GM21390 (cell line): ENCODE measurements at regions not wholly inside any gene's neighbourhood (a gene's known extent, or its start where the extent isn't known, plus 50 kb on each side); places are given as distances from the start of the nearest gene placed in this dataset.
A peak's percentile ranks its signal among the peaks of the same experiment; 100 is the strongest.

Experiments
- ATAC-seq: cut with Tn5 transposase; IDR thresholded peaks from one replicate; pipeline ENCODE4 v1.9.1; 2021; ENCODE audit not compliant: unreplicated experiment

GRCh38 chr2:217660423-217660822, 342.4 kb downstream of the TNS1 start:
- peak; percentile 51 for ATAC-seq

- ATAC-seq = no peak
Measured at GRCh38 chr2:217658806-217659205, 344.0 kb downstream of the TNS1 start.

DNA sequence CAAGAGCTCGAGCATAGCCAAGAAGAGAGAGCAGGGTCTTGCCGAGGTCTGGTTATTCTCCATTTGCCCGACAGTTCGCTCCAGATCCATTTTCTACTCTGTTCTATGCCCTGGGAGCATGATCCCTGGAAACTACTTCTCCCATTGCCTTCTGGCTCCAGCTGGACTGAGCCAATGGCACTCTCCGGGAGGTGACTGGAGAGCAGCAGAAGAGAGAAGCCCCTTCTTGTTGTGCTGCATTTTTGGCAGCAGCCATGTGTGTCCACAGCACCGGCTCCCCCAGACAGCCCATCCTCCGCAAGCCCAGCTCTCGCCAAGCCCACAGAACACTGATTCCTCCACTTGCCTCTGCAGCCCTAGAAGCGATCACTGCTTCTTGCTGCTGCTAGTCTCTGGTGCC, 345.5 kb downstream of the TNS1 start:
- ATAC-seq = no peak

GRCh38 chr2:217656316-217656715, 346.5 kb downstream of the TNS1 start:
- no peak for ATAC-seq

- ATAC-seq = no peak
Measured at GRCh38 chr2:217655651-217656050, 347.1 kb downstream of the TNS1 start.

GRCh38 chr2:217654168-217654567, 348.6 kb downstream of the TNS1 start:
- ATAC-seq = no peak

DNA sequence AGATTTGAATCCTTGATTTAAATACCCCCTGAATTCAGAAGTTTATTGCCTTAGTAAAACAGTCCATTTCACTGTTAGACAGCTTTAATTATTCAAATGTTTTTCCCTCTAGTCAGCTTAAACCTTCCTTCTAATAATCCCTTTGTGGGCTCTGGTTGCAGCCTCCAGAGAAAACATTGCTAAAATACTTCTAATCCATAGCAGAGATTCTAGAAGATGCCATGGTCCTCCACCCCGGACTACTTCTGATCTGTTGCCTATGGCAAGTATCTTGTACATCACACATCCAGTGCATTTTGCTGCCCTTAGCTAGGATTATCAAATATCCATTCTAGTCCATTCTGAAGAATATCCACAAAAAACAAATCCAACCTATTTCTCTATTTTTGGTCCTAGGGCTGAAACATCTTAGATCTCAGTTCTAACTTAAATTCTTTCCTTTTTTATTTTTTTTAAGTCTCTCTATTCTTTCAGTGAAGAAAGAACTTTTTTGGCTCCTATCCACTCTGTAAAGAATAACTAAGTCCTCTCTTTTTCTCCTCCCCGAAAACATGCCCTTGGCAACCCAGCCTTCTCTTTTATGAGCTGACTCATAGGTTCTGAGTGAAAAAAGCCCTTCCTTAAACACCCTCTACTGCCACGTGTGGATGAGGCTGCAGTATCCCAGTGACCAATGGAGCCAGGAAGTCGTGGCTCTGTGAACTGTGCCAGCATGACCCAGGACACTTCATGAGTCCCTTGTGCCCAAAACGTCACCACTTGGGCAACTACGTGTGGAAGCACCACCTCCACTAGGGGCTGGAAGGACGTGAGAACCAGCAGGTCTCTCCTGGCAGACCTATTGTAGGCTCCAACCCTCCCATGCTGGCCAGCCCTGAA, 349.8 kb downstream of the TNS1 start:
- ATAC-seq = no peak

GRCh38 chr2:217650716-217651360, 352.0 kb downstream of the TNS1 start:
- ATAC-seq = peak; percentile 78

GRCh38 chr2:217650229-217650628, 352.6 kb downstream of the TNS1 start:
- no peak for ATAC-seq

- no peak for ATAC-seq
Measured at GRCh38 chr2:217647925-217648324, 354.9 kb downstream of the TNS1 start.

DNA sequence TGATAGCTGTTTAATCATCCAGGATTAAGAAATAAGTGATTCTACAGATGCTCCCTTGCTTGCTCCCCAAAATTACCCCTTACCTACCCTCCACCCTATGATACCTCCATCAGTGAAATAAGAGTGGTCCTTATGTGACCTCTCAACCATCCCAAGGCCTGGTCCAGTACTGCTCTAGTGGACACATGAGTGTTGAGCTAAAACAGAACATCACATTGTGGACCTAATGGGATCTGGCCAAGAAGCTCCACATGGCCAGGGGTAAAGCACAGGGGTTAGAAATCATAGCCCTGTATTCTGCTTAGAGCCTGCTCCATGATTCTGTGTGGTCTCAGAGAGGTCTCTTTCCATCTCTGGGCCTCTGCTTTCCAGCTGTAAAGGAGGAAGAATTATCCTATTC, 355.6 kb downstream of the TNS1 start:
- no peak for ATAC-seq

GRCh38 chr2:217645896-217646295, 356.9 kb downstream of the TNS1 start:
- no peak for ATAC-seq

DNA sequence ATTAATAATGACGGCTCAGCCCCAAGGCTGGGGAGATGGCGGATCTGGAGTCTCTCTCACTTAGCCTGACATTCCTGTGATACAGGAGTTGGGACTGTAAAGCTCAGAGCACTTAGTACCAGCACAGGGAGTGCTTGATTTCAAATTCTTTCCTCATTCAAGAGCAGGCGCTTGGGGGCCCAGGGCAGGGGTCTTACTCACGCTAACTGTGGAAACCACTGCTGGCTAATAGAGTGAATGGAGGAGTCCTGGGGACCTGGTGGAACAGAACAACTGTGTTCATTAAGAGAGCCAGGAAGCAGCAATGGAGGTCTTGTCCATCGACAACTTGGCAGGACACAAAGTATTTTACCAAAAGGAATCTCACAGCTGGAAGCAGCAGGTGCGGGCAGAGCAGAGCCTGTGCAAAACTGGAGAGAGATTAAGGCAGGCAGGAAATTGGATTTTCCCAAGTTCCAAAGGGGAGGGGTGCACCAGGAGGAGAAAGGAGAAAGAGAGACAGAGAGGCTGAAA, 358.9 kb downstream of the TNS1 start:
- no peak for ATAC-seq

- no peak for ATAC-seq
Measured at GRCh38 chr2:217642944-217643343, 359.9 kb downstream of the TNS1 start.

- no peak for ATAC-seq
Measured at GRCh38 chr2:217641960-217642359, 360.8 kb downstream of the TNS1 start.

- ATAC-seq = no peak
Measured at GRCh38 chr2:217639481-217639880, 363.3 kb downstream of the TNS1 start.

GRCh38 chr2:217638533-217638932, 364.3 kb downstream of the TNS1 start:
- no peak for ATAC-seq

GRCh38 chr2:217638031-217638430, 364.8 kb downstream of the TNS1 start:
- no peak for ATAC-seq

GRCh38 chr2:217636991-217637561, 365.7 kb downstream of the TNS1 start:
- ATAC-seq = no peak

GRCh38 chr2:217636578-217636977, 366.2 kb downstream of the TNS1 start:
- ATAC-seq = no peak

GRCh38 chr2:217634871-217635270, 367.9 kb downstream of the TNS1 start:
- ATAC-seq = no peak

DNA sequence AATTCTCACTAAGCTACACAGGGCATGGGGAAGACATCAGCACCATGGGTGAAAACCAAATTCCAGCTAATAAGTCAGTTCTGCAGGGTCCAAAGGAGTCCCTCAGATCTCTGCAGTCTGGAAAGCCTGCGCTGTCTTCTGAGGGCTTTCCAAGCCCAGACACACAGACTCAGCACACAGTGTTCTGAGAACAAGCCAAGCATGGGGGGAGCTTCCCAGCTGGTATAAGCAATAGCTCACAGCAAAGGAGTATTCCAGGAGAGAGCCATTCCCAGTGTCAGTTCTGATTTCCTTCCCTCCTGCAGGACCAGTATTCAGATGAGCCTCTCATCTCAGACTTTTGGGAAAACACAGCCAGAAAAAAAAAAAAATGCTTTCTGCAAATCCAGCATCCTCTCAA, 370.8 kb downstream of the TNS1 start:
- no peak for ATAC-seq
